ENCODE measurements at regions not wholly inside any gene's neighbourhood (a gene's known extent, or its start where the extent isn't known, plus 50 kb on each side); places are given as distances from the start of the nearest gene placed in this dataset.

DNA sequence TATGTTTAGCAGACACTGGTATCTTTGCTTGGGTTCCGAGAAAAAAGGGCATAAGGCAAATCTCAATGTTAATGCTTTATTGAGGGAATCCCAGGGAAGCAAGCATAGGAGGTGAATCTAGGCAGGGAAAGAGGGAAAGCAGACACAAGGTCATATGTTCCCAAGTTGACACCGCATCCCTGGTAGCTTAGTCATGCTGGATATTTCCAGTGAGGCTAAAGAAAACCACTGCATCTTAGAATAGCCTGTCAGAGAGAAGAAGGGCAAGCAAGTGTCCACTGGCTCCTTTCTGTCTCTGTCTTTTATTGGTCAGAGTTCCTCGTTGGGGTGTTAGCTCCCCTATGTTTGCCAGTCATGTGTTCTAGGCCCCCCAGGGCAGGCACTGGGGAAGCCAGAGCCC, 104.7 kb downstream of the NKX6-1 start:
- TF ChIP-seq CTCF (IDR thresholded peaks at IDR 0.05) (no peak), POLR2A (IDR thresholded peaks at IDR 0.05) (no peak)

Data from testis (tissue), 2 donors.